ENCODE measurements at regions not wholly inside any gene's neighbourhood (a gene's known extent, or its start where the extent isn't known, plus 50 kb on each side); places are given as distances from the start of the nearest gene placed in this dataset.

- no peak for FAIRE-seq
Measured at GRCh38 chr5:61596265-61596664, 264.2 kb downstream of the ZSWIM6 start.

- FAIRE-seq = no peak
Measured at GRCh38 chr5:61597684-61598083, 265.6 kb downstream of the ZSWIM6 start.

- no peak for FAIRE-seq
Measured at GRCh38 chr5:61598126-61598525, 266.1 kb downstream of the ZSWIM6 start.

GRCh38 chr5:61599370-61600122 is 267.5 kb downstream of the ZSWIM6 start:
- FAIRE-seq = no peak

DNA sequence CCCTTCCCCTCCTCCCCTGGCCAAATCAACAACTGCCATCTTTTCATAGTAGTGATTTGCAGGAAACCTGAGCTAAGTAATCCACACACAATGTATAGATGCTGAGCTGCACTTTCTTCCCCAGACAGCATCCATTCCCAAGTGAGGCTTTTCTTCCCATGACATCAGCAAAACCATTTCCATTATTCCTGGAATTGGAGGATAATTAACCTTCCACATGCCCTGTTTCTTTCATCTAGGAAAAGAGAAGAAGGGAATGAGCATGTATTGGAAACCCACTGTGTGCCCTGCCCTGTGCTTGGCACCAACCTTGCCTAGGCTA is 268.0 kb downstream of the ZSWIM6 start:
- no peak for FAIRE-seq

GRCh38 chr5:61600945-61601511 is 269.0 kb downstream of the ZSWIM6 start:
- no peak for FAIRE-seq

- FAIRE-seq = no peak
Measured at GRCh38 chr5:61603211-61603908, 271.3 kb downstream of the ZSWIM6 start.

GRCh38 chr5:61604076-61605025 is 272.3 kb downstream of the ZSWIM6 start:
- no peak for FAIRE-seq

DNA sequence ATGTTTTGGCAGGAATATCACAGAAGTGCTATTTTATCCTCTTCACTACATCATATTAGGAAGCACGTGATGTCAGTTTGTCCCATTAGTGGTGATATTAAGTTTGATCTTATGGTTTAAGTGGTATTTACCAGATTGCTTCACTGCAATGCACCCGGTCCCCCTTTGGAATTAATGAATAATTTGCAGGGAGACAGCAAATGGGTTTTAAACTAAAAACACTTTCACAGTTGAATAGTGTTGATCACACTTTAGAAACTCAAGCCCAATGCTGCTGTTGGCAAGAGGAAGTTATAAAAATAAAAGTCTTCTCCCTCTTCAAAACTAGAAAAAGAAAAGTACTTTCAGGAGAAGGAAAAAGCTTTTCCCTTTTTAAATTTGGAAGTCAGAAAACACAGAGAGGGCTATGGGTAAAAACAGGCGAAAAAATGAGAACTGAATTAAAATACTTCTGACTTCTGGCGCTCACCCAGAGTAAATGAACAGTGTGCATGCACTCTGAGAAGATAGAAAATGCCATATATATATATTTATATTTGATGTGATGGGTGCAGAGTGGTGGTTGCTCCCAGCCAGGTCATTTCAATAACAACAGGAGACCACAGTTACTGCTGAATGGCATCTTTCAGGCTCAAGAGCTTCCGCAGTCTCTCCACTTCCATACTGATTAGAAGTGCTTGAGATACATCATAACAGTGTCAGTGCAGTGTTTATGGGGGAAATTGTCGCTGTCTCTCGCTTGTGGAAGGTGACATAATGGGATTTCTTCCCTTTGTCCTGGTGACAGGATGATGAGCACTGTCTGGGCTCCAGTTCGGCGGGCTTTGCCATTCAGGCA is 278.0 kb downstream of the ZSWIM6 start:
- FAIRE-seq = no peak

DNA sequence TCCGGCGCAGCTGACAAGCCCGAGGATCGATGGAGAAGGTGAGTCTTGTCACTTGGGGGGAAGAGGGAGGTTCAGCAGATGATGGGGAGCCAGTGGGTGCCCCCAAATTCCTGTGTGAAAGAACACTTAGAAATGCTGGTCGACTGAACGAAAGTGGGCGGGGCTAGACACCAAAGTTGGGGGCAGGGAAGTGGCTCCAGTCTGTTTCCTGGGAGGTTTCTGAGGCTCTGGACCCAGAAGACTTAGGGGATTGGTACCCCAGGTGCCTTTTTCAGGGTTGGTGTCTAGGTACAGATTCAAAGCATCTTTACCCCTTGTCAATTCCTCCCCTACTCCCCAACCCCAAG is 278.6 kb downstream of the ZSWIM6 start:
- FAIRE-seq = no peak

- FAIRE-seq = no peak
Measured at GRCh38 chr5:61612431-61612830, 280.4 kb downstream of the ZSWIM6 start.

- FAIRE-seq = no peak
Measured at GRCh38 chr5:61613679-61614078, 281.6 kb downstream of the ZSWIM6 start.

DNA sequence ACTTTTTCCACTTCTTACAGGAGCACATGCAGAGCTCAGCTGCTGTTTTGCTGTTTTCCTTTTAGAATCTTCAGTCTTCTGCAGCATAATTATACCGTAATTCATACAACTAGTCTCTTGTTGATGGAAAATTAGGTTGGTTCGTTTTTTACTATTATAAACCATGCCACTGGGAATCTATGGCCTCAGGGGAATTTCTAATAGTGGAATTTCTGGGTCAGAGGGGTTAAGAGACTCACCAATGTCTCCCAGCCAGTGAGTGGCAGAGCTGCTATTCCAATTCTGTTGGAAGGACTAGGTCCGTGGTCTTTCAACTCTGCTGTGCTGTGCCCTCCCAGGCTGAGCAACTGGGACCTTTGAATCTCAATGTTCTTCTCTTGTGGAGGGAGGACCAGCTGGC is 282.5 kb downstream of the ZSWIM6 start:
- FAIRE-seq = no peak

- no peak for FAIRE-seq
Measured at GRCh38 chr5:61617039-61617438, 285.0 kb downstream of the ZSWIM6 start.

DNA sequence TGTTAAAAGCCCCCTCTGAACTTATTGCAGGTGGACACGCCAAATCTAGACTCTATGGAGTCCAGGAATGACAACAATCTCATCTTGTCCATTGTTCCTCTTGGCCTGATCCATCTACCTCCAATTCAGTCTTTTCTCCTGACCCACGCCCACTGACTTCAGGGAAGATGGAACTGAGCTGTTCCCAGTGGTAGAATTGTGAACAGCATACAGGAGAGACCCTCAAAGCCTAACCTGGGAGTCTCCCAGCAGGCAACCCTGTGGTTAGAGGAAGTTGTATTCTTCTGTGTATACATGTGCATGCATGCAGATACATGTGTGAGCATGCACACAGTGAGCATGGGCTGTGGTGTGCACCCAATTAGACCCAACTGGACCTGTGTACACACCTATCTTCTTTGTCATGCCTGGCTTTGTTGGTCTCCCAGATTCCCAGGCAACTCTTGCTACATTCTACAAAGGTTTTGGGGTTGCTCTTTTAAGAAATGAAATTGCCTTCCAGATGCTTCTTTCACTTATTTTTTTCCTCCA is 286.0 kb downstream of the ZSWIM6 start:
- no peak for FAIRE-seq

DNA sequence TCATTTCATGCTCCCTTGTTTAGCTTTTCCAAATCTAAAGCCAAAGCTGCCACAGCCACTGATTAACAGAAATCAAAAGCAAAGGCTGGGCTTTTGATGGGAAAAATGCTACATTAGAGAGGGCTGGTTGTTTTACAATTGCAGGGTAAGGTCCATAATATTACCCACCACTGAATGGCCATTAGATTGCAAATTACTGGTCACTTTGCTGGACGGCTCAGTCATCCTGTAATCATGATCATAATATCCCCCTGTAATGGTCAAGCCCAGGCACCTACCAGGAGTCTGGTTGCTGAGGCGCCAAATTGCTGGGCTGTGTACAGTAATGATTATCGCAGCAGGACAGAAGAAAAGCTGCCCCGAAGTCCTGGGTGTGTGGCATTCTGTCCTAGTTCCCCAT is 286.5 kb downstream of the ZSWIM6 start:
- no peak for FAIRE-seq

GRCh38 chr5:61619289-61619688 is 287.2 kb downstream of the ZSWIM6 start:
- FAIRE-seq = no peak

DNA sequence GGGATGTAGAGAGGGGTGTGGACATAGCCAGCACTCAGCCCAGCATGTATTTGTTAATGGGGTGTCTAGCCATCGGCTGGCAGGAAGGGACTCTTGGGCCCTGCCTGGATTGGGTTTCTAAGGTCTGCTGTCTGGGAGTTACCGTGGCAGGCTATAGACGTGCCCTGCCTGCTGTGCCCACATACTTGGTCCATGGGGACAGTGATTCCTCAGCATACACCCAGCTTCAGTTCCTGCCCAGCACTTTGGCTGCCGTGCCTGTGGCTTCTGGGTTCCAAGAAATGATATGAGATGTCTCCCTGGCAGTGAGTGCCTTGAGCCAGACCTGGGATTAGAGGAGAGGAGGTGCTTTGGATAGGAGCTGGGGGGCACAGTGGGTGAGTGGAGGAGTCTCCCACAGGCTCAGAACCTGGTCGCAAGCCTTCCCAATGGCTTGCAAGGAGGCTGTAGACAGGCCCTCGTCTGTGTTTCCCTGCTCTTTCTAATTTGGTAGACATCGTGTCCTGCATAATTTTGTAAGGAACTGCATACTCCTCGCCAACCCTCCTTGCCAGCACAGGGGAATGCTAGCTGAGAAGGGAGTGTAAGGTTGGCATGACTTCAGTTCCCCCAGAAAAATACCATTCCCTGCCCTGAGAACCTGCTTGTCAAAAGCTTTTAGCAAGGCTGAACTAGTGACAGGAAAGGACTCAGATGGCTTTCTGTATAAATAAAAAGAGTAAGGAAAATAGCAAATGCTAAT is 287.9 kb downstream of the ZSWIM6 start:
- no peak for FAIRE-seq

- no peak for FAIRE-seq
Measured at GRCh38 chr5:61620699-61621182, 288.7 kb downstream of the ZSWIM6 start.

DNA sequence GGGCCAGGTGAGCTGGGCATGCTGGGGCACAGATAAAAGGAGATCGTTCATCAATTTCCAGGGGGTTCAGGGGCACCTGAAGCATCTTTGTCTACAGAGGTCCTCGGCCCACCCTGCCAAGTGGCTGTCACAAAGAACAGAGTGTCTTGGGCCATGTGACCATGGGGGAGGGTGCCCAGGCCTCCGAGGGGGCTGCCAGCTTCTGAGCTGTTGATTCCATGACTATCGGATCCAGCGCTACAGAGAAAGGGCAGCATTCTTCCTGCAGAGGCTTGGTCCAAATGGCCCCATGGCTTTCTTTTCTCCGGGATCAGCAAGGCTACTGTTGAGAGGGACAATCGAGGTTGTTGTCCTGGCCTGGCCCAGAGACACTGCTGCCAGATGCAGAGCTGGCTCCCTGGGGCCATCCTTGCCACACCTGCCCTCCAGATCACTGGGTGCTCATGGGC is 289.2 kb downstream of the ZSWIM6 start:
- FAIRE-seq = no peak

GRCh38 chr5:61622156-61622555 is 290.1 kb downstream of the ZSWIM6 start:
- no peak for FAIRE-seq

Measured in G401.6 (cell line).